Chondrocyte (in vitro differentiated cells): ENCODE measurements at regions not wholly inside any gene's neighbourhood (a gene's known extent, or its start where the extent isn't known, plus 50 kb on each side); places are given as distances from the start of the nearest gene placed in this dataset.

Experiments
- DNase-seq: peaks from one replicate; pipeline ENCODE4 v3.0.0; 2021; ENCODE audit warnings: mixed read lengths, low spot score
- H3K27ac Mint-ChIP-seq: one replicate; pipeline ENCODE4 v1.8.0; 2021; ENCODE audit warnings: mild to moderate bottlenecking, moderate library complexity, mixed read lengths; ENCODE audit not compliant: unreplicated experiment
- H3K27me3 Mint-ChIP-seq: 2 replicates; pipeline ENCODE4 v1.8.0; 2021; ENCODE audit warnings: low read depth, mixed read lengths
- H3K36me3 Mint-ChIP-seq: 2 replicates; pipeline ENCODE4 v1.8.0; 2021; ENCODE audit warnings: low read depth, mixed read lengths
- H3K4me1 Mint-ChIP-seq: 2 replicates; pipeline ENCODE4 v1.8.0; 2021; ENCODE audit warnings: low read depth, mild to moderate bottlenecking, mixed read lengths
- H3K4me3 Mint-ChIP-seq: one replicate; pipeline ENCODE4 v1.8.0; 2021; ENCODE audit warnings: mild to moderate bottlenecking, moderate library complexity, mixed read lengths; ENCODE audit not compliant: unreplicated experiment
- H3K9me3 Mint-ChIP-seq: 2 replicates; pipeline ENCODE4 v1.8.0; 2021; ENCODE audit warnings: low read depth, mixed read lengths
- CTCF ChIP-seq: fragments of 200-600 bp; sonication (generic); IDR thresholded peaks from 2 replicates; pipeline ENCODE4 v1.5.0; 2021; ENCODE audit warnings: antibody characterized with exemption, mild to moderate bottlenecking, moderate library complexity

DNA sequence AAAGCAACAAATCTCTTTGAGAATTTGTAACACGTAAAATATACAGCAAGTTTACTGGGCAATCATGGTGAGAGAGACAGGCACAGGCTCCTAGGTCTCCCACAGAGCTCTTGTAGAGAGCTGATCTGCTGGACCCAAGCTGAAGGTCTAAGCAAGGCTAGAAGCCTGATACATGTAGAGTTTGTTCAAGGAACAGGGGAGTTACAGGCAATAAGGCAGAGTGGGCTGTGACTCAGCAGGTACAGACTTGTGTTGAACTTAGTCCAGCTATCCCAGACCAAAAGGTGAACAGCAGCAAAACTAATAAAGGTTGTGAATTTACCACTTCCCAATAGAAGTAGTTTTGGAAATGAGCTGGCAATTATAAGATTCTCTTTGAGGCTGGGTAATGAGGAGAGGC lies 273.6 kb downstream of the GRIN2B start:
- Mint-ChIP-seq H3K27ac (no peak overlapping the region), H3K27me3 (peaks cover 5% of the 10 kb centered on the region), H3K36me3 (no peaks in the 10 kb centered on the region), H3K4me1 (no peaks in the 10 kb centered on the region), H3K9me3 (no peaks in the 10 kb centered on the region), H3K4me3 (no peak overlapping the region)
- no peak for TF ChIP-seq CTCF
- no peak for DNase-seq

- no peaks in the 10 kb centered on the region for H3K36me3 Mint-ChIP-seq
- no peaks in the 10 kb centered on the region for H3K4me1 Mint-ChIP-seq
- no peaks in the 10 kb centered on the region for H3K9me3 Mint-ChIP-seq
- H3K27me3 Mint-ChIP-seq = peaks cover 10% of the 10 kb centered on the region
- no peak for TF ChIP-seq CTCF
- no peak overlapping the region for H3K27ac Mint-ChIP-seq
- H3K4me3 Mint-ChIP-seq = no peak overlapping the region
- DNase-seq = no peak
These were observed 279.0 kb downstream of the GRIN2B start for GRCh38 chr12:13702381-13702780.

GRCh38 chr12:13701502-13701901 lies 279.9 kb downstream of the GRIN2B start:
- TF ChIP-seq CTCF = no peak
- H3K27me3 Mint-ChIP-seq = peaks cover 10% of the 10 kb centered on the region
- H3K27ac Mint-ChIP-seq = no peak overlapping the region
- no peak for DNase-seq
- H3K4me1 Mint-ChIP-seq = no peaks in the 10 kb centered on the region
- H3K36me3 Mint-ChIP-seq = no peaks in the 10 kb centered on the region
- no peaks in the 10 kb centered on the region for H3K9me3 Mint-ChIP-seq
- no peak overlapping the region for H3K4me3 Mint-ChIP-seq

DNA sequence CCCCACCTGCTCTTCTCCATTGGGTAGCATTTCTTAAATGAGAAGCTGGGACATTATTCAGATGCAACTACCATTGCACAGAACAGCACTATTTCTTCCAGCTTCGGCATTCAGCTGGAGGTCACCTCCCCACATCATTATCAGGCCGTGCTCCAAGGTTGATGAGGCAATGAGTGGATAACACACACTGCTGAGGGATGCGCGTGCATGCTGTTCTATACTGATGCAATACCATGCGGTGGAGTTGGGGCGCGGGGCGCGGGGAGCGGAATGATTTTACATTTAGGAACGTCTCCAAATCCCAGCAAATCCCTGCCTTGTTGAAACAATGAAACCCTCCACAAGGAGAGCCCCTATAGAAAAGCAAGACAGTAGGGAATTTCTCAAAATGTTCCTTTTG lies 283.4 kb downstream of the GRIN2B start:
- Mint-ChIP-seq H3K27me3 (peaks cover 8% of the 10 kb centered on the region), H3K9me3 (no peaks in the 10 kb centered on the region), H3K4me1 (no peaks in the 10 kb centered on the region), H3K4me3 (no peak overlapping the region), H3K27ac (no peak overlapping the region), H3K36me3 (no peaks in the 10 kb centered on the region)
- DNase-seq = no peak
- TF ChIP-seq CTCF = no peak

DNA sequence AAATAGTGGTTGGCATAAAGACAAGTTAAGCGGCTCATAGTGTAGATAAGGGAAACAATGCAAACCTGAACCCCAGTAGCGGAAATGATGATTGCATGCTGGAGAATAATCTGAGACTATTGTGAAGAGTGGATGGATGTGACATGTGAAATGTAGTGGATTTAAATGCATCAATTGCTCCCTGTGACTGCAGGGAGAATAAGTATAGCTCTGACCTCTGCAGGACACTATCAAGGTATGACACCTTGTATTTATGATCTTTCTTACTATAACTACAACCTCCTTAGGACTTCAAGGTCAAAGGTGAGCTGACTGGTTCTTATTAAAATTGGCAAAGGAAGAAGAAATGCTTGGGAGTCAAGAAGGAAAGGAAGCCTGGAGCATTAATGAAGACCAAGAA lies 285.6 kb downstream of the GRIN2B start:
- no peak overlapping the region for H3K4me3 Mint-ChIP-seq
- peaks cover 4% of the 10 kb centered on the region for H3K27me3 Mint-ChIP-seq
- no peaks in the 10 kb centered on the region for H3K4me1 Mint-ChIP-seq

More for the DNA sequence above, 285.6 kb downstream of the GRIN2B start:
- no peak overlapping the region for H3K27ac Mint-ChIP-seq
- DNase-seq = no peak
- H3K36me3 Mint-ChIP-seq = no peaks in the 10 kb centered on the region
- TF ChIP-seq CTCF = no peak
- H3K9me3 Mint-ChIP-seq = no peaks in the 10 kb centered on the region
